ENCODE measurements at regions not wholly inside any gene's neighbourhood (a gene's known extent, or its start where the extent isn't known, plus 50 kb on each side); places are given as distances from the start of the nearest gene placed in this dataset.

GRCh38 chr7:118449797-118450567 is 225.5 kb downstream of the ANKRD7 start:
- no peaks in the 10 kb centered on the region for H3K9me3 ChIP-seq (ENCODE audit: control insufficient read depth, insufficient read depth, low read length)
- no peaks in the 10 kb centered on the region for H3K4me1 Mint-ChIP-seq
- intact Hi-C loops (cut with micrococcal nuclease) = no loop called here
- 88% methylated on average over 1 of the region's 2 CpGs for WGBS (ENCODE audit: insufficient coverage)
- peaks cover 18 to 19% of the 10 kb centered on the region in 2 donors for H3K9me3 Mint-ChIP-seq
- no peak overlapping the region for H3K27ac ChIP-seq (ENCODE audit: low read length)
- ATAC-seq (no peak), DNase-seq (no peak)
- no peaks in the 10 kb centered on the region for H3K27me3 ChIP-seq (ENCODE audit: control insufficient read depth, insufficient read depth, low read length)
- no peak overlapping the region for H3K27ac Mint-ChIP-seq
- no peaks in the 10 kb centered on the region for H3K36me3 ChIP-seq (ENCODE audit: control insufficient read depth, insufficient read depth, low read length)
- H3K36me3 Mint-ChIP-seq = no peaks in the 10 kb centered on the region
- H3K4me1 ChIP-seq (ENCODE audit: control insufficient read depth, insufficient read depth, low read length) = no peaks in the 10 kb centered on the region
- H3K27me3 Mint-ChIP-seq (ENCODE audit: low read depth in 2 of 2) = no peaks in the 10 kb centered on the region
- H3K4me3 ChIP-seq (ENCODE audit: low read length) = no peak overlapping the region
- H3K4me3 Mint-ChIP-seq = no peak overlapping the region
- TF ChIP-seq, protein P1, sequence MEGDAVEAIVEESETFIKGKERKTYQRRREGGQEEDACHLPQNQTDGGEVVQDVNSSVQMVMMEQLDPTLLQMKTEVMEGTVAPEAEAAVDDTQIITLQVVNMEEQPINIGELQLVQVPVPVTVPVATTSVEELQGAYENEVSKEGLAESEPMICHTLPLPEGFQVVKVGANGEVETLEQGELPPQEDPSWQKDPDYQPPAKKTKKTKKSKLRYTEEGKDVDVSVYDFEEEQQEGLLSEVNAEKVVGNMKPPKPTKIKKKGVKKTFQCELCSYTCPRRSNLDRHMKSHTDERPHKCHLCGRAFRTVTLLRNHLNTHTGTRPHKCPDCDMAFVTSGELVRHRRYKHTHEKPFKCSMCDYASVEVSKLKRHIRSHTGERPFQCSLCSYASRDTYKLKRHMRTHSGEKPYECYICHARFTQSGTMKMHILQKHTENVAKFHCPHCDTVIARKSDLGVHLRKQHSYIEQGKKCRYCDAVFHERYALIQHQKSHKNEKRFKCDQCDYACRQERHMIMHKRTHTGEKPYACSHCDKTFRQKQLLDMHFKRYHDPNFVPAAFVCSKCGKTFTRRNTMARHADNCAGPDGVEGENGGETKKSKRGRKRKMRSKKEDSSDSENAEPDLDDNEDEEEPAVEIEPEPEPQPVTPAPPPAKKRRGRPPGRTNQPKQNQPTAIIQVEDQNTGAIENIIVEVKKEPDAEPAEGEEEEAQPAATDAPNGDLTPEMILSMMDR (IDR thresholded peaks at IDR 0.05) = no peak

DNA sequence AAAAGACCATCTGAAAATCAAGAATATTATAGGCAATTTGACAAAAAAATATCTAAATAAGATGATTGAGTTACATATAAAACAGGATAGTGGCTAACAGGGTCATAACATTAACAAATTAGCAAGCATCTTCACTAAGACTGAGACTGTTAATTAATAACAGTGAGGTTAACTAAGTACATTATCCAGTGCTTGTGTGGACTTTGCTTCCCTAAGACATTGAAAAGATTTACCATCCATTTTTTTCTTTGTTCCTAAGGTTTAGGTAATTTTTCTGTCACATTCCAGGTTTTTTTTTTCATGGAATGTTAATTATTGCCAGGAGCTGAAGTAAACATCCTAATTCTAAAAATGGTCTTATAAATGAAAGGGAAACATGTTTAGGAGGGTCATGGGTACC is 227.6 kb downstream of the ANKRD7 start:
- Histone ChIP-seq H3K27me3 (ENCODE audit: control insufficient read depth, insufficient read depth, low read length) (no peaks in the 10 kb centered on the region), H3K4me3 (ENCODE audit: low read length) (no peak overlapping the region), H3K27ac (ENCODE audit: low read length) (no peak overlapping the region), H3K9me3 (ENCODE audit: control insufficient read depth, insufficient read depth, low read length) (no peaks in the 10 kb centered on the region), H3K4me1 (ENCODE audit: control insufficient read depth, insufficient read depth, low read length) (no peaks in the 10 kb centered on the region), H3K36me3 (ENCODE audit: control insufficient read depth, insufficient read depth, low read length) (no peaks in the 10 kb centered on the region)
- TF ChIP-seq, protein P1 (IDR thresholded peaks at IDR 0.05) = no peak
- no peak for DNase-seq
- no peak for ATAC-seq
- Mint-ChIP-seq H3K4me3 (no peak overlapping the region), H3K36me3 (no peaks in the 10 kb centered on the region), H3K4me1 (no peaks in the 10 kb centered on the region), H3K27ac (no peak overlapping the region), H3K9me3 (peaks cover 15 to 16% of the 10 kb centered on the region in 2 donors), H3K27me3 (ENCODE audit: low read depth in 2 of 2) (no peaks in the 10 kb centered on the region)
- intact Hi-C loops (cut with micrococcal nuclease) = no loop called here

- Histone ChIP-seq H3K36me3 (ENCODE audit: control insufficient read depth, insufficient read depth, low read length) (no peaks in the 10 kb centered on the region), H3K4me1 (ENCODE audit: control insufficient read depth, insufficient read depth, low read length) (no peaks in the 10 kb centered on the region), H3K27me3 (ENCODE audit: control insufficient read depth, insufficient read depth, low read length) (no peaks in the 10 kb centered on the region), H3K4me3 (ENCODE audit: low read length) (no peak overlapping the region), H3K27ac (ENCODE audit: low read length) (no peak overlapping the region), H3K9me3 (ENCODE audit: control insufficient read depth, insufficient read depth, low read length) (no peaks in the 10 kb centered on the region)
- 0% methylated on average over 1 of the region's 2 CpGs for WGBS (ENCODE audit: insufficient coverage)
- H3K4me3 Mint-ChIP-seq = no peak overlapping the region
- DNase-seq = no peak
- TF ChIP-seq, protein P1 (IDR thresholded peaks at IDR 0.05) = no peak
- intact Hi-C loops (cut with micrococcal nuclease) = no loop called here
- H3K4me1 Mint-ChIP-seq = no peaks in the 10 kb centered on the region
- H3K27ac Mint-ChIP-seq = no peak overlapping the region
- peaks cover 8% of the 10 kb centered on the region for H3K36me3 Mint-ChIP-seq
- H3K27me3 Mint-ChIP-seq (ENCODE audit: low read depth in 2 of 2) = no peaks in the 10 kb centered on the region
- peaks cover 5 to 6% of the 10 kb centered on the region in 2 donors for H3K9me3 Mint-ChIP-seq
- ATAC-seq = no peak
Measured at GRCh38 chr7:118467381-118467780, 242.9 kb downstream of the ANKRD7 start.

DNA sequence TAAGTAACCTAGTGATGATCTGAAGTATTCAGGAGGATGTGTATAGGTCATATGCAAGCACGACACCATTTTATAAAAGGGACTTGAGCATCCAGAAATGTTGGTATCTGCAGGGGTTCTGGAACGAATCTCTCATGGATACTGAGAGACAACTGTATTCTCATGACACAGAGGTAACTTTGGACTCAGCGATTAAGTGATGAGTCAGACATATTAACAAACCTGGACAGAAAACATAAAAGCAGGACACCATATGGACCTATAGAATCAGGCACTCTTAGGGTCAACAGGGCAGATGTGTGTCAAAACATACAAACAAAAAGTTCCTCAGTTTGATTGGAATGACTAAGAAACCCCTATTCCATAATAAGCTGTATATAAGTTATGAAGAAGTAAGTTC is 248.1 kb downstream of the ANKRD7 start:
- intact Hi-C loops (cut with micrococcal nuclease) = no loop called here
- DNase-seq = no peak
- Mint-ChIP-seq H3K27ac (no peak overlapping the region), H3K36me3 (no peaks in the 10 kb centered on the region), H3K27me3 (ENCODE audit: low read depth in 2 of 2) (no peaks in the 10 kb centered on the region), H3K9me3 (peaks cover 3 to 5% of the 10 kb centered on the region in 2 donors), H3K4me3 (no peak overlapping the region), H3K4me1 (no peaks in the 10 kb centered on the region)
- ATAC-seq = no peak
- Histone ChIP-seq H3K9me3 (ENCODE audit: control insufficient read depth, insufficient read depth, low read length) (peaks cover 2% of the 10 kb centered on the region), H3K27me3 (ENCODE audit: control insufficient read depth, insufficient read depth, low read length) (no peaks in the 10 kb centered on the region), H3K4me3 (ENCODE audit: low read length) (no peak overlapping the region), H3K36me3 (ENCODE audit: control insufficient read depth, insufficient read depth, low read length) (no peaks in the 10 kb centered on the region), H3K4me1 (ENCODE audit: control insufficient read depth, insufficient read depth, low read length) (no peaks in the 10 kb centered on the region), H3K27ac (ENCODE audit: low read length) (no peak overlapping the region)
- TF ChIP-seq, protein P1 (IDR thresholded peaks at IDR 0.05) = no peak
- WGBS (ENCODE audit: insufficient coverage) = 85% methylated on average over 3 of the region's 3 CpGs

Measured in natural killer cell (primary cell).